HG03135 (cell line): ENCODE measurements at regions not wholly inside any gene's neighbourhood (a gene's known extent, or its start where the extent isn't known, plus 50 kb on each side); places are given as distances from the start of the nearest gene placed in this dataset.

ENCODE experiments used
- ATAC-seq: cut with Tn5 transposase; IDR thresholded peaks from one replicate; pipeline ENCODE4 v1.9.1; 2021; ENCODE audit warnings: mild to moderate bottlenecking, moderate library complexity; ENCODE audit not compliant: unreplicated experiment

- no peak for ATAC-seq
These were observed 407.0 kb downstream of the TGFB2 start for GRCh38 chr1:218752126-218752525.

GRCh38 chr1:218754477-218754876 is 409.3 kb downstream of the TGFB2 start:
- no peak for ATAC-seq

DNA sequence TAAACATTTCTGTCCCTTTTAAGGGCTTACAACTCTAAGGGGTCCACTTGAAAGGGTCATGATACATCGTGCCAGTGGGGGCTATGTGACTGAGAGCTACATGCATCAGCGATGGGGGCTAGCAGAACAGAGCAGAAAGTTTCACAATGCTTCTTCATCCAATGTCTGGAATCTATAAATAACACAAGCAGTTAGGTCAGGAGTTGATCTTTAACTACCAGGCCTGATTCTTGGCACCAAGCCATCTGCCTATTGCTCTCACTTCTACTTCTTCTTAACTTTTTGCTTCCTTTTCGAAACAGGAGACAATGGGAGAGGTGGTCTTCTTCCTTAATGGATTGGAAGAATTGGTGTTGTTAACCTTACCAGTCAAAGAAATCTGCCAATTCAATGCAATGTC is 410.0 kb downstream of the TGFB2 start:
- ATAC-seq: no peak

DNA sequence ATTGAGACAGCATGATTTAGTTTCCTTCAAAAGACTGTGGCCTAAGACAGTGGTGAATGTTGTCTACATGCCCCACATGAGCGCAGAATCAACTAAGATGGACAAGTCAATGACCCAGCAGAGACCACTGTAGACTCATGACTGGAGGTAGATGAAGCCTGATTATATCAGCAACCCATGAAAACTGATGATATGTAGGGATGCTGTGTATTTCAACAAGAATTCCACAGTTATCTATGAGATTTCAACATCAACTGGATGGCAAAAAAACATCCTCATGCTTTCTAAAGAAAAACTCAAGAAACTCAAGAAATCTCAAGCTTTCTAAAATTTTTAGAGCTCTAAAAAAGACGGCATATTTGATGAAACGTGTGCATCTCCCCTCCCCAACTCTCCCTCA is 413.9 kb upstream of the LYPLAL1 start:
- no peak for ATAC-seq

DNA sequence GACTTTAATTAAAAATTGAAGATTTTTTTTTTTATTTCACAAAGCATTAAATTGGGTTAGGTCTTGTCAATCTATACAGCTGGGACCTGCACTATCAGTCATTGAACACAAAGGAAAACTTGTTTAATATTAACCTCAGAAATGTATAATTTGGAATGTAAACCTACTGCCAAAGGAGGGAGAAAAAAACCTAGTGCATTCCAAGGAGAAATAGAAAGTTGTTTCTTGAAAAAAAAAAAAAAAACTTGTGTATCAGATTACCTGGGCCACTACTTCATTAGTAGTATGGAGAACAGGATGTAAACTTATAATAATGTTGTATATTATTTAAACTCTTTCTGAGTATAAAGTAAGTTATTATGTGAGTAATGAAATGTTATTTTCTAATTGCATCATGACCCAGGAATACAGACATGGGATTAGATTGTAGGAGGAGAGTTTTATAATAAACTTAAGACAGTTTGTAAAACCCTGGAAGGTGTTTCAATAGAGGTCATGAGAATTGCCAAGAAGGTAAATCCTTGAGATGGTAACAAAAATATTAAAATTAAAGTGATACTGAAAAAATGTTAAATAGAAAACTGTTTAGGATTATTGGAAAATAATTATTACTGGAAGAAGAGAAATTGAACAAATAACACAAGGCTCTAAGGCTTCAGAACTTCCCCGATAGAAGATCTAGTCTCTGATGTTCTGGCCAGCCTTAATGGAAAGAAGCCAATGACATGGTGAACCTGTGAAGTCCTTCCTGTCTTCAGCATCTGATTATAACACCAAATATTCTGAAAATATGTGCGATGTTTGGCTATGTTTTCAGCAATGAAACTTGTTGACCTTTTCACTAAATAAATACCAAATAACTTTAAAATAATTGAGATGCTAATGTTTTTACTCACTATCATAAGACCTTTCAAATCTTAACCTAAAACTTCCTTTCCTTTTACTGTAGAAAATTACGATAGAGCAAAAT is 412.8 kb upstream of the LYPLAL1 start:
- no peak for ATAC-seq

DNA sequence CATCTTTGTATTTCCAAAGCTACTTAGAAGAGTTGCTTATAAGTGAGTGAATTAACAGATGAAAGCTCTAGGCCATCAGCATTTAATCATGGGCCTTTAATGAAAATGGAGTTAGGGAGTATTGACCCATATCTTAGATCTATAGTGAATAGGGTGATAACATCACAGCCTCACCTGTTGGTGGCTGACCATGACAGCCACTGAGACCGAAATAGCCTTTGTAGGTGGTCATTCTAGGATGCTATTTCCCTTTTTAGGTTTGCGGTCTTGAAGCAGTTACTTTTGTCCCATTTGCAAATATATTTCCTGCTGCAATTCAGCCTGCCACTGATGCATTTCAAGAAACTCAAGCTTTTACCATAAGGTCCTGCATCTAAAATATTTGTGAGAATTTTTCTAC is 410.1 kb upstream of the LYPLAL1 start:
- ATAC-seq: no peak

DNA sequence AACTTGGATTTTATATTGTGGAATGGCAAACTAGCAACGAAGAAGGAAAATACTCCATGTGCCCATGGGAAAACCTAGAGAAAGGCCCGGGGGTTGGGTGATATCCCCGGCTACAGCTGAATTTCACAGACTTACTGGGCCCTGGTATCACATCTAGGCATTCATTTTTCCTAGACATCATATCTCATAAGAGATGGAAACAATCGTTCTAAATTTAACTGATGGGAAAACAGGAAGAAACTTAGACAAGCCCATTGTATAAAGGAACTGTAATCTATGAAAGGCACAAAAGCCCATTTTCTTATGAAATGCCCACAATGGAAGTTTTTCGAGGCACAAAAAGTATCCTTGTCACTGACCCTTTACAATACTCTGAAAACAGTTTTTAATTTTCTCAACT is 407.9 kb upstream of the LYPLAL1 start:
- ATAC-seq: no peak

- no peak for ATAC-seq
These were observed 401.7 kb upstream of the LYPLAL1 start for GRCh38 chr1:218771931-218772330.

DNA sequence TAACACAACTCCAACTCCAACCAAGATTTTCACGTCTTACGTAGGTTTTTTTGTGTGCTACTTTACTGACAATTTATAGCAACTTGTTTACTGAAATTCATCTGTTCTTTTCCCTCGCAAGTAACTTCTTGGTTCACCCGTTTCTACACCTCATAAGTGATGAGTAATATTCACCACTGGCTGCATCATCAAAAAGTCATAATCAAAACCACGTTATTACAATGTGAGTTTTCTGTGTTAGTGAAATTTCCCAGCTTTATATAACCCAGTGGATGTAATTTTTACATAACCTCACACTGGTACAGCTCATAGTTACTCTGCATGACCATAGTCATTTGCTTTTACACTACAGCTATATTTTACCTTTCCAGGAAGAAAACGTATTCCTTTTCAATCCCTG is 401.1 kb upstream of the LYPLAL1 start:
- ATAC-seq: no peak

GRCh38 chr1:218775501-218776021 is 398.1 kb upstream of the LYPLAL1 start:
- ATAC-seq: no peak

GRCh38 chr1:218778257-218779126 is 395.2 kb upstream of the LYPLAL1 start:
- ATAC-seq: no peak

GRCh38 chr1:218779341-218780100 is 394.2 kb upstream of the LYPLAL1 start:
- no peak for ATAC-seq

DNA sequence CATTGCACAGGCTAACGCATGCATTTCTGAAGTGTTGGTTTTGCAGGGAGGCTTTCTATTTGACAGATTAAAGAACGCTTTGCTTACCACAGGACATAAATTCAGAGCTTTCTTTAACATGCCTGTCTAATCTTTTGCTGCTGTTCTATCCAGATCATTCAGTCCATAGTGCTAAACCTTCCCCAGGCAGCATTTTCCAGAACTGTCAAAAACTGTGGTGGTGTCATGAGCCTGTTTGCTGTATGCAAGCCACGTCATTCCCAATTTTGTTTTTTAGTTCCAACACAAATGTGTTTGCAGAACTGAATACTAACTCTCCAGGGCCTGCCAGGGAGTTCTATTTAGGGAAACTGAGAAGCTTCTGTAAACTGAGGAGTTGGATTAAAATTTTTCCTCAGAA is 390.5 kb upstream of the LYPLAL1 start:
- no peak for ATAC-seq

GRCh38 chr1:218783916-218784315 is 389.8 kb upstream of the LYPLAL1 start:
- ATAC-seq: no peak

GRCh38 chr1:218785928-218786327 is 387.8 kb upstream of the LYPLAL1 start:
- ATAC-seq: no peak

- ATAC-seq: no peak
These were observed 385.9 kb upstream of the LYPLAL1 start for GRCh38 chr1:218787826-218788225.

- ATAC-seq: no peak
These were observed 376.9 kb upstream of the LYPLAL1 start for GRCh38 chr1:218796773-218797172.

- no peak for ATAC-seq
These were observed 370.9 kb upstream of the LYPLAL1 start for GRCh38 chr1:218802799-218803198.

DNA sequence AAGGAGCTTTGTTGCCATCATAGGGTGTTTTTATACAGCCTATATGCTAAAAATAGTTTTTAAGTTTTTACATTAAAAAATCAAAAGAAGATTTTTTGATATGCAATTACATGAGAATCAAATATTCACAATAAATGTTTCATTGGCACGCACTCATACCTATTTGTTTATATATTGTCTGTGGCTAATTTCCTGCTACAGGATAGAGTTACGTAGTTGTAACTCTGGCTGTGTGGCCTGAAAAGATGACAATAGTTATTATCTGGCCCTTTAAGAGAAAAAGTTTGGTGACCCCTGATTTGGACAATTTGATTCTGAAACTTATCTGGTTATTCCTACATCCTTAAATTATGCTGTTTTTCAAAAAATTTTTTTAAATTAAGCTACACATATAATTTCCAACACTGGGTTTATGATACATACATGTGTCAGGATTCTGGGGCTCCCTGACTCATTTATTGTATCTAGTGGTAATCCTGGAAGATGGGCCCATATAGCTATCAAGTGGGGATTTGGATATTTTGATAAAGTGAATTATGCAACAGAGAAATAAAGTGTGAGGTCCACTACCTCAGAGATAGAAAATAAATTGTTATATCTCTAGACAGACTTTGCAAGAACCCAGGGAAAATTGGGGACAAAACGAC is 370.2 kb upstream of the LYPLAL1 start:
- ATAC-seq: no peak
